GM23338 (cell line): ENCODE measurements at regions not wholly inside any gene's neighbourhood (a gene's known extent, or its start where the extent isn't known, plus 50 kb on each side); places are given as distances from the start of the nearest gene placed in this dataset.

Experiments
- ATAC-seq: fragments of 200-7000 bp; cut with Tn5 transposase; 3 replicates; pipeline ENCODE4 v1.9.1; 2020
- DNase-seq: peaks from one replicate; pipeline ENCODE4 v3.0.0-alpha.2; 2015; ENCODE audit warnings: low spot score
- H2AFZ ChIP-seq: fragments of 200-600 bp; sonication (generic); 2 replicates; pipeline ENCODE4 v1.8.0; 2016; ENCODE audit warnings: antibody characterized with exemption, mild to moderate bottlenecking, moderate library complexity
- H3F3A ChIP-seq: fragments of 200-600 bp; sonication (generic); replicated peaks from 2 replicates; pipeline ENCODE4 v1.8.0; 2017; ENCODE audit warnings: antibody characterized with exemption, mixed run types, low read depth
- H3K27ac ChIP-seq: fragments of 200-600 bp; sonication (generic); 2 replicates; pipeline ENCODE4 v1.6.1; 2016; ENCODE audit warnings: low read depth
- H3K27me3 ChIP-seq: fragments of 200-600 bp; sonication (generic); 2 replicates; pipeline ENCODE4 v1.8.0; 2016; ENCODE audit warnings: mild to moderate bottlenecking, mixed run types, moderate library complexity; ENCODE audit not compliant: insufficient read depth
- H3K36me3 ChIP-seq: fragments of 200-600 bp; sonication (generic); 2 replicates; pipeline ENCODE4 v1.8.0; 2016; ENCODE audit warnings: mild to moderate bottlenecking; ENCODE audit not compliant: insufficient read depth
- H3K4me1 ChIP-seq: fragments of 200-600 bp; sonication (generic); 2 replicates; pipeline ENCODE4 v1.8.0; 2016; ENCODE audit warnings: mild to moderate bottlenecking, moderate library complexity; ENCODE audit not compliant: insufficient read depth
- H3K4me2 ChIP-seq: fragments of 200-600 bp; sonication (generic); 2 replicates; pipeline ENCODE4 v1.7.1; 2017; ENCODE audit warnings: mixed run types
- H3K4me3 ChIP-seq: fragments of 200-600 bp; sonication (generic); 2 replicates; pipeline ENCODE4 v1.6.1; 2016; ENCODE audit warnings: mixed run types
- H3K79me2 ChIP-seq: fragments of 200-600 bp; sonication (generic); replicated peaks from 2 replicates; pipeline ENCODE4 v1.8.0; 2017; ENCODE audit warnings: mild to moderate bottlenecking; ENCODE audit not compliant: insufficient read depth
- H3K9me2 ChIP-seq: fragments of 200-600 bp; sonication (generic); 2 replicates; pipeline ENCODE4 v1.8.0; 2017; ENCODE audit not compliant: insufficient read depth
- H4K20me1 ChIP-seq: fragments of 200-600 bp; sonication (generic); replicated peaks from 2 replicates; pipeline ENCODE4 v1.8.0; 2017; ENCODE audit warnings: mild to moderate bottlenecking; ENCODE audit not compliant: insufficient read depth
- H3K27ac Mint-ChIP-seq: 2 replicates; pipeline ENCODE4 v1.8.0; 2020; ENCODE audit warnings: inconsistent platforms, mild to moderate bottlenecking, moderate library complexity, mixed read lengths
- H3K27me3 Mint-ChIP-seq: 3 replicates; pipeline ENCODE4 v1.8.0; 2022; ENCODE audit warnings: low read depth, mild to moderate bottlenecking, moderate library complexity, mixed read lengths, inconsistent platforms; ENCODE audit not compliant: insufficient read depth, poor library complexity
- H3K36me3 Mint-ChIP-seq: 3 replicates; pipeline ENCODE4 v1.8.0; 2021; ENCODE audit warnings: low read depth, mild to moderate bottlenecking, inconsistent platforms, moderate library complexity, mixed read lengths
- H3K4me1 Mint-ChIP-seq: 3 replicates; pipeline ENCODE4 v1.8.0; 2020; ENCODE audit warnings: mild to moderate bottlenecking, inconsistent platforms, mixed read lengths
- H3K4me3 Mint-ChIP-seq: 3 replicates; pipeline ENCODE4 v1.8.0; 2021; ENCODE audit warnings: moderate library complexity, mild to moderate bottlenecking, inconsistent platforms, mixed read lengths
- H3K9me3 Mint-ChIP-seq: 3 replicates; pipeline ENCODE4 v1.8.0; 2020; ENCODE audit warnings: moderate library complexity, mild to moderate bottlenecking, inconsistent platforms, mixed read lengths
- CREB1 ChIP-seq: fragments of 250-450 bp; sonication (Bioruptor Pico); IDR thresholded peaks from 2 replicates; pipeline ENCODE4 v1.5.0; 2020; ENCODE audit warnings: low read depth, mild to moderate bottlenecking, moderate library complexity
- CTCF ChIP-seq, 2 experiments: fragments of 200-600 bp in 1 of 2; sonication (generic) in 1 of 2; conservative IDR thresholded peaks; 2 replicates each; pipeline versions ENCODE4 v1.5.1 to v1.6.1; 2016 to 2017; ENCODE audit warnings: antibody characterized with exemption in 2 of 2, low read depth in 2 of 2, mild to moderate bottlenecking in 2 of 2, moderate library complexity in 1 of 2
- ETS1 ChIP-seq: IDR thresholded peaks from 2 replicates; pipeline ENCODE4 v1.6.1; 2016; ENCODE audit warnings: antibody characterized with exemption
- EZH2 ChIP-seq: fragments of 200-600 bp; sonication (generic); IDR thresholded peaks from one replicate; pipeline ENCODE4 v1.8.0; 2017; ENCODE audit warnings: antibody characterized with exemption, mild to moderate bottlenecking, low read depth; ENCODE audit not compliant: unreplicated experiment
- EZH2phosphoT487 ChIP-seq: fragments of 200-600 bp; sonication (generic); IDR thresholded peaks from one replicate; pipeline ENCODE4 v1.8.1; 2018; ENCODE audit warnings: antibody characterized with exemption; ENCODE audit not compliant: unreplicated experiment
- JUNB ChIP-seq: IDR thresholded peaks from one replicate; pipeline ENCODE4 v1.6.1; 2016; ENCODE audit warnings: antibody characterized with exemption; ENCODE audit not compliant: unreplicated experiment
- NANOG ChIP-seq: IDR thresholded peaks from 2 replicates; pipeline ENCODE4 v1.6.1; 2016; ENCODE audit warnings: antibody characterized with exemption, borderline replicate concordance
- STAT1 ChIP-seq: IDR thresholded peaks from one replicate; pipeline ENCODE4 v1.6.1; 2016; ENCODE audit warnings: antibody characterized with exemption; ENCODE audit not compliant: unreplicated experiment
- ZNF114 ChIP-seq: fragments of 250-450 bp; sonication (Bioruptor Pico); IDR thresholded peaks from 2 replicates; pipeline ENCODE4 v1.5.0; 2020; ENCODE audit warnings: mild to moderate bottlenecking, moderate library complexity
- ZNF331 ChIP-seq: fragments of 250-450 bp; sonication (Bioruptor Pico); IDR thresholded peaks from 2 replicates; pipeline ENCODE4 v1.5.0; 2020; ENCODE audit warnings: low read depth, mild to moderate bottlenecking, moderate library complexity
- ZNF462 ChIP-seq: fragments of 250-450 bp; sonication (Bioruptor Pico); IDR thresholded peaks from 2 replicates; pipeline ENCODE4 v1.5.0; 2020; ENCODE audit warnings: mild to moderate bottlenecking, moderate library complexity
- TF ChIP-seq, protein P1 (sequence below): IDR thresholded peaks from one replicate; pipeline ENCODE4 v1.6.1; 2018; ENCODE audit warnings: antibody characterized with exemption; ENCODE audit not compliant: unreplicated experiment

GRCh38 chr6:100172322-100172713 lies 178.3 kb upstream of the MCHR2 start (continued):
- TF ChIP-seq ZNF462 (CRISPR knock-in tag) (no peak), STAT1 (no peak), ZNF331 (CRISPR knock-in tag) (no peak)

DNA sequence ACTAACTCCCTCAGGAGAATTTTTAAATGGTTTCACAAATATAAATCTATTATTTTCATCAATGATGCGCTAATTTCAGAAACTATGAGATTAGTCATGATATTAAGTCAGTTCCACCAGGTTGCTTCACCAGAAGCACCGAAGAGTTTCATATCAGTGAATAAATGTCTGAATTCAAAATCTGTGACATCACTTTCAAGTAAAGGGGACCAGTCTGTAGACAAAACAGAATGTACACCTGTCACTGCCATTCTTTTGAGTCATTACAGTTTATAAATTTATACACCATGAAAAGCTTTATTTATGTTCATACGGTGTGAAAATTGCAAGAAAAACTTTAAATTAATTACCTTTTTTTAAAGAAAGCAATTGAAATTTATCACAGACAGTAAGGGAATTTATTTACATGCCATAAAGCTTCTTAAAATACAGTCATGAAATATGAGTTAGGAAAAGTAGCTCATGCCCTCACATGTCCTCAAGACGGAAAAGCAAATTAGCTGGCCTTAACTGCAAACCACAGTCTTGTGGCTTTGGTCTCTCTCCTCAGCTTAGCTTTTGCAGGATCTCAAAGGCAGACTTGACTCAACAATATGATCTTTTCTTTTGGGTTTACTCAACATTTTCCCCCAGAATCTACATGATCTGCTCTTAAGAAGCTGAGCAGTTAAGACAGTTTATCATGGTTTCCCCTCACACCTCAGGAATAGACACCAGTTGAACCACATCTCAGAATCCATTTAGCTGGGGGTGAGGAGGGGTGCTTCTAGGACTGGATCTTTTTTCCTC lies 177.7 kb upstream of the MCHR2 start:
- Histone ChIP-seq H3K36me3 (no peaks in the 10 kb centered on the region), H2AFZ (no peak overlapping the region), H3K27me3 (no peaks in the 10 kb centered on the region), H3K9me2 (no peaks in the 10 kb centered on the region), H3F3A (no peaks in the 10 kb centered on the region), H3K4me1 (peaks cover 52% of the 10 kb centered on the region), H3K4me3 (no peak overlapping the region), H4K20me1 (no peaks in the 10 kb centered on the region), H3K79me2 (no peaks in the 10 kb centered on the region), H3K27ac (no peak overlapping the region; the same call in 1 of the 2 replicates), H3K4me2 (0 out of 2 replicates have a peak overlapping the region, but pooled peaks have one; percentile 1)
- Mint-ChIP-seq H3K9me3 (no peaks in the 10 kb centered on the region), H3K27me3 (peaks cover 10% of the 10 kb centered on the region), H3K36me3 (no peaks in the 10 kb centered on the region), H3K4me3 (no peak overlapping the region), H3K27ac (no peak overlapping the region), H3K4me1 (peaks cover 67% of the 10 kb centered on the region)
- no peak for DNase-seq
- no peak for ATAC-seq
- TF ChIP-seq NANOG (no peak), ZNF114 (CRISPR knock-in tag) (no peak), CTCF (conservative IDR thresholded peaks at IDR 0.05; ENCODE audit: low read depth in 2 of 2) (no peak), EZH2phosphoT487 (no peak), EZH2 (no peak), STAT1 (no peak), CREB1 (CRISPR knock-in tag) (no peak), JUNB (no peak), ETS1 (no peak), ZNF331 (CRISPR knock-in tag) (no peak)
- TF ChIP-seq, protein P1, sequence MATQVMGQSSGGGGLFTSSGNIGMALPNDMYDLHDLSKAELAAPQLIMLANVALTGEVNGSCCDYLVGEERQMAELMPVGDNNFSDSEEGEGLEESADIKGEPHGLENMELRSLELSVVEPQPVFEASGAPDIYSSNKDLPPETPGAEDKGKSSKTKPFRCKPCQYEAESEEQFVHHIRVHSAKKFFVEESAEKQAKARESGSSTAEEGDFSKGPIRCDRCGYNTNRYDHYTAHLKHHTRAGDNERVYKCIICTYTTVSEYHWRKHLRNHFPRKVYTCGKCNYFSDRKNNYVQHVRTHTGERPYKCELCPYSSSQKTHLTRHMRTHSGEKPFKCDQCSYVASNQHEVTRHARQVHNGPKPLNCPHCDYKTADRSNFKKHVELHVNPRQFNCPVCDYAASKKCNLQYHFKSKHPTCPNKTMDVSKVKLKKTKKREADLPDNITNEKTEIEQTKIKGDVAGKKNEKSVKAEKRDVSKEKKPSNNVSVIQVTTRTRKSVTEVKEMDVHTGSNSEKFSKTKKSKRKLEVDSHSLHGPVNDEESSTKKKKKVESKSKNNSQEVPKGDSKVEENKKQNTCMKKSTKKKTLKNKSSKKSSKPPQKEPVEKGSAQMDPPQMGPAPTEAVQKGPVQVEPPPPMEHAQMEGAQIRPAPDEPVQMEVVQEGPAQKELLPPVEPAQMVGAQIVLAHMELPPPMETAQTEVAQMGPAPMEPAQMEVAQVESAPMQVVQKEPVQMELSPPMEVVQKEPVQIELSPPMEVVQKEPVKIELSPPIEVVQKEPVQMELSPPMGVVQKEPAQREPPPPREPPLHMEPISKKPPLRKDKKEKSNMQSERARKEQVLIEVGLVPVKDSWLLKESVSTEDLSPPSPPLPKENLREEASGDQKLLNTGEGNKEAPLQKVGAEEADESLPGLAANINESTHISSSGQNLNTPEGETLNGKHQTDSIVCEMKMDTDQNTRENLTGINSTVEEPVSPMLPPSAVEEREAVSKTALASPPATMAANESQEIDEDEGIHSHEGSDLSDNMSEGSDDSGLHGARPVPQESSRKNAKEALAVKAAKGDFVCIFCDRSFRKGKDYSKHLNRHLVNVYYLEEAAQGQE = no peak
